ENCODE measurements at regions not wholly inside any gene's neighbourhood (a gene's known extent, or its start where the extent isn't known, plus 50 kb on each side); places are given as distances from the start of the nearest gene placed in this dataset.

DNA sequence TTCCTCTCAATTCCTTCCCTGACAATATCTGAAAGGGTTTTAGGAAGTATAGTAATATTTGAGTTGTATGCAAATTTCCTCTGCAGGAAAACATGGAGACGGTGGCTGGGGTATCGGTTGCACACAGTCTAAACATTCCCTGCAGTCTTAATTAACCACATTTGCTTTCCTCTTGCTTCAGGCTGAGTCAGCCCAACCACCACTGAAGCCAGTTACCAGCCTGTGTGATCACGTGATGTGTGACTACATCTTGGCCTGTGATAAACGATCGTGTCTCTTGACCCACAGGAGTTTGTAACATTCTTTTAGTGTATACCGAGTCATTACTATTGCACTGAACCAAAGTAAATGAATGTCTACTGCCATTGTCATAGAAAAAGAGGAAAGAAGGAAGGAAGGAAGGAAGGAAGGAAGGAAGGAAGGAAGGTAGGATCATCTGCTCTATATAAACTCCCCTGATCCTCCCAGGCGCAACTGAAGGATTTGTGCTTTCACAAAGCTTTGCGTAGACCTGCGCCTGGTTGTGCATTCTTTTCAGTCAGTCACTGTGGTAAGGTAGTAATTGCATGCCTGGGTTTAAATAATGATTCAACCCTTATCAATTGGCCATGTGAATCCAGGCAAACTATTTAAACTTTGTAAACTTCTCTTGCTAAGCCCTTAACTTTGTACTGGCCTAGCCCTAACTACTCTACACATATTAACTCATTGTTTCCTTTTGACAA, 280.6 kb upstream of the SALL1 start:
- H3K4me3 ChIP-seq (ENCODE audit: low read depth, low read length), result no peak overlapping the region
- in situ Hi-C loops (cut with HindIII; ENCODE audit: low sequenced_read_pairs), result no loop called here
- TF ChIP-seq, protein P1, sequence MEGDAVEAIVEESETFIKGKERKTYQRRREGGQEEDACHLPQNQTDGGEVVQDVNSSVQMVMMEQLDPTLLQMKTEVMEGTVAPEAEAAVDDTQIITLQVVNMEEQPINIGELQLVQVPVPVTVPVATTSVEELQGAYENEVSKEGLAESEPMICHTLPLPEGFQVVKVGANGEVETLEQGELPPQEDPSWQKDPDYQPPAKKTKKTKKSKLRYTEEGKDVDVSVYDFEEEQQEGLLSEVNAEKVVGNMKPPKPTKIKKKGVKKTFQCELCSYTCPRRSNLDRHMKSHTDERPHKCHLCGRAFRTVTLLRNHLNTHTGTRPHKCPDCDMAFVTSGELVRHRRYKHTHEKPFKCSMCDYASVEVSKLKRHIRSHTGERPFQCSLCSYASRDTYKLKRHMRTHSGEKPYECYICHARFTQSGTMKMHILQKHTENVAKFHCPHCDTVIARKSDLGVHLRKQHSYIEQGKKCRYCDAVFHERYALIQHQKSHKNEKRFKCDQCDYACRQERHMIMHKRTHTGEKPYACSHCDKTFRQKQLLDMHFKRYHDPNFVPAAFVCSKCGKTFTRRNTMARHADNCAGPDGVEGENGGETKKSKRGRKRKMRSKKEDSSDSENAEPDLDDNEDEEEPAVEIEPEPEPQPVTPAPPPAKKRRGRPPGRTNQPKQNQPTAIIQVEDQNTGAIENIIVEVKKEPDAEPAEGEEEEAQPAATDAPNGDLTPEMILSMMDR (IDR thresholded peaks at IDR 0.05; ENCODE audit: low read depth, low read length, missing control alignments), result no peak
- peak; percentile 97 for DNase-seq (ENCODE audit: low read depth)

DNA sequence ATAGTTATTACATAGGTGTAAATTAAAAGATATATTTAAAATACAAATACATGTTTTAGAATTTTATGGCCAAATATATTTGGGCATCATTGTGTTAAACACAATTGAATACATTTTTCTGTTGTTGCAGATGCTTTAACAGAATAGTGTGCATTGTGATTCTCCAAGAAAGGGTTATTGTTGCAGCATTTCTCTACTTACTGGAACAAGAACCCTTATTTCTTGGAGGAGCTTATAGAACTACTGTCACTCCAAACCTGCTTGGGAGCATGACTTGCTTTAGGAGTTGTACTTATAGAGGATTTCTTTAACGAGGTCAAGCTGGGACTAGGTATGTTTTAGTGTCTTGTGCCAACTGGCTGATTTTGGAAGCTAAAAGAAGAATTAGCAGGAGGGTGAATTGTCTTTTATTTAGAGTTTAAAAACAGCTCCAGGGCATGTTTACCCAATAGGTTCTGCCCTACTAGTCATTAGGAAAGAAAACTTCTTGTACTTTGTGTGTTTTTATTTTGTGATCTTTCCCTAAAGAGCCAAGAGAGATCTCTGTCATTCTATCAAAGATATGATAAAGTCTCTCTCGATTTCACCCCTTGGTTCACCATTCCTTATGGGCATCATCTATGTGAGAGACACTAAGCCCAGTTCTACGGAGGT, 279.8 kb upstream of the SALL1 start:
- no peak for DNase-seq (ENCODE audit: low read depth)
- TF ChIP-seq, protein P1 (IDR thresholded peaks at IDR 0.05; ENCODE audit: low read depth, low read length, missing control alignments), result no peak
- H3K4me3 ChIP-seq (ENCODE audit: low read depth, low read length), result no peak overlapping the region
- in situ Hi-C loops (cut with HindIII; ENCODE audit: low sequenced_read_pairs), result no loop called here

DNA sequence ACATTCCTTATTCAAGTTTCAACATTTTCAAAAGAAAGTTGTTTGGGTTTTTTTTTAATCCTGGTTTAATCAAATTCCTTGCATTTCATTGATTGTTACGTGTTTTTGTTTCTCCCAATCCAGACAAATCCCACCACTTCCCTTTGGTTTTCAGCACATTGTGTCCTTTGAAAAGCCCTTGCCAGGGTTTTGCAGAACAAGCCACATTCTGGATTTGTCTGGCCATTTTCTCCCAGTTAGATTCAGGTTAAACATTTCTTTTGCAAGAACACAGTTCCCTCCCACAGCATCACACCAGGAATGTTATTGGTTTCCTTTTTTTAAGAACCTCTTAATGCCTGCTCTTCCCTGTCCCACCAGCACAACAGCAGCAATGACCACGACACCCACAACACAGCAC, 278.0 kb upstream of the SALL1 start:
- no peak overlapping the region for H3K4me3 ChIP-seq (ENCODE audit: low read depth, low read length)
- in situ Hi-C loops (cut with HindIII; ENCODE audit: low sequenced_read_pairs), result no loop called here
- TF ChIP-seq, protein P1 (IDR thresholded peaks at IDR 0.05; ENCODE audit: low read depth, low read length, missing control alignments), result no peak
- DNase-seq (ENCODE audit: low read depth), result peak; percentile 64

DNA sequence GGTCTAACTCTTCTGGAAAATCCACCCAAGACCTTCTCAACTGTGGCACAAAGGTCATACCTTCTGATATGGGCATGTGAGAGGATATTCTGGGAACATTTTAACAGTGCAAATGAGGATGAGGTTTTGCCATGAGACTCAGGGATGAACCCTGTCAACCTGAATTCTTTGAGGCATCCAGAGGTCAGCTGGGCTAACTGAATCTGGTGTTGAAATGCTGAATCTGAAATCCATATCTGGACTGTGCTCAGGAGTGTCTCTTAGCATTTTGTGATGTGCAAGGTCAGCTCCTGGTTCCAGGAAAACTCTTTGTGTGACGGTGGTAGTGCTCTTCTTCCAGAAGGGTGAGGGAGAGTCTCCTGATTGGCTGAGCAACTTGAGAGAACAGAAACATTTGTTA, 276.0 kb upstream of the SALL1 start:
- TF ChIP-seq, protein P1 (IDR thresholded peaks at IDR 0.05; ENCODE audit: low read depth, low read length, missing control alignments), result no peak
- in situ Hi-C loops (cut with HindIII; ENCODE audit: low sequenced_read_pairs), result no loop called here
- no peak for DNase-seq (ENCODE audit: low read depth)
- no peak overlapping the region for H3K4me3 ChIP-seq (ENCODE audit: low read depth, low read length)

DNA sequence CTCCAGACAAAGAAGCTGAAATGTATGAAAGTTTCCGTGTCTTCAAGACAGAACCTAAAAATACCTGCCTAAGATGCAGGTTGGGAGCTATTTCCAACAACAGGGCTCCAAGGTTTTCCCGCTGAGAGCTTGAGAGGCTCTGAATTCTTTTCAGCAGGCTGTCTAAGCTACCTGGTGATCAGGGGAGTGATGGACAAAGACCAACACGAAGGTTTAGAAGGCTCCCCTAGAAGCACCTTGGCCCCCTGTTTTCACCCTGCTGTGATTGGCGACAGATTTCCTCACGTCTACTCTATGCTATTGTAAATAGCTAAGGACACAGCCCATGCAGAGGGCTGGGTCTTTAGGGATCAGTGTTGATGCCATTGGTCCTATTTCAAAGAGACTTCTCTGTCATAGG, 275.2 kb upstream of the SALL1 start:
- no peak for DNase-seq (ENCODE audit: low read depth)
- H3K4me3 ChIP-seq (ENCODE audit: low read depth, low read length), result no peak overlapping the region
- TF ChIP-seq, protein P1 (IDR thresholded peaks at IDR 0.05; ENCODE audit: low read depth, low read length, missing control alignments), result no peak
- in situ Hi-C loops (cut with HindIII; ENCODE audit: low sequenced_read_pairs), result no loop called here

DNA sequence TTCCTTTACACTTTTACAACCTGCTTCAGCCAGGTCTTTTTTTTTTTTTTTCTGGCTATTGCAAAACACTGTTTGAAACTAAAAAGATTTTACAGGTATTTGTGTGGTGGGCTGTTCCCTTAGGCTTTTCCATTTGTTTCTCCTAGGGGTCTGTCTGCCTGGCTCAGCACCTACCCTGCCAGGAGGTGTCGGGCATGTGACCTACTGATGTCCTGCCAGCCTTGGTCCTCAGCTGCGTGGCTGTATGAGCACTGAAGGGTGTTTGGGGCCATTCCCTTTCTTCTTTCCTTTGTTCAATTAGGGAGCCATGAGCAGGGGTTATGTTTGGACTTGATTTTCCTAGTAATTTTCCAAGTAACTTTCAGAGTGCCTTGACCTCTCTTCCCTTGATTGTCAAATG, 269.2 kb upstream of the SALL1 start:
- no peak for DNase-seq (ENCODE audit: low read depth)
- in situ Hi-C loops (cut with HindIII; ENCODE audit: low sequenced_read_pairs), result no loop called here
- TF ChIP-seq, protein P1 (IDR thresholded peaks at IDR 0.05; ENCODE audit: low read depth, low read length, missing control alignments), result no peak
- H3K4me3 ChIP-seq (ENCODE audit: low read depth, low read length), result no peak overlapping the region

All from astrocyte of the cerebellum (primary cell).